GM19238 (cell line): ENCODE measurements at regions not wholly inside any gene's neighbourhood (a gene's known extent, or its start where the extent isn't known, plus 50 kb on each side); places are given as distances from the start of the nearest gene placed in this dataset.
"Not testable (repeated sequence)": the region's sequence is repeated elsewhere in the genome, so short reads cannot be mapped to it uniquely, and the experiment has no call there.

Source experiments
- DNase-seq: peaks from one replicate; pipeline ENCODE4 v3.0.0; 2011; ENCODE audit warnings: low spot score; ENCODE audit not compliant: insufficient read length

- DNase-seq: no peak
Measured at GRCh38 chr5:26415987-26416779, 622.2 kb downstream of the CDH9 start.

GRCh38 chr5:26390608-26391007, 647.8 kb downstream of the CDH9 start:
- DNase-seq: no peak

- no peak for DNase-seq
Measured at GRCh38 chr5:26388976-26389375, 649.4 kb downstream of the CDH9 start.

- no peak for DNase-seq
Measured at GRCh38 chr5:26386532-26386931, 651.9 kb downstream of the CDH9 start.

GRCh38 chr5:26364624-26365023, 673.8 kb downstream of the CDH9 start:
- not testable (repeated sequence) for DNase-seq

- no peak for DNase-seq
Measured at GRCh38 chr5:26343801-26344325, 694.5 kb downstream of the CDH9 start.

- no peak for DNase-seq
Measured at GRCh38 chr5:26339576-26339975, 698.8 kb downstream of the CDH9 start.

GRCh38 chr5:26329562-26330189, 708.7 kb downstream of the CDH9 start:
- DNase-seq: no peak

GRCh38 chr5:26326153-26326759, 712.1 kb downstream of the CDH9 start:
- no peak for DNase-seq

GRCh38 chr5:26325432-26325831, 713.0 kb downstream of the CDH9 start:
- DNase-seq: not testable (repeated sequence)

- DNase-seq: not testable (repeated sequence)
Measured at GRCh38 chr5:26324273-26324895, 714.0 kb downstream of the CDH9 start.

GRCh38 chr5:26323794-26324193, 714.6 kb downstream of the CDH9 start:
- DNase-seq: no peak

- no peak for DNase-seq
Measured at GRCh38 chr5:26321278-26321677, 717.1 kb downstream of the CDH9 start.

GRCh38 chr5:26310415-26310814, 728.0 kb downstream of the CDH9 start:
- no peak for DNase-seq

- no peak for DNase-seq
Measured at GRCh38 chr5:26295541-26295940, 742.8 kb downstream of the CDH9 start.

- DNase-seq: no peak
Measured at GRCh38 chr5:26282190-26282589, 756.2 kb downstream of the CDH9 start.

- no peak for DNase-seq
Measured at GRCh38 chr5:26278078-26278477, 760.3 kb downstream of the CDH9 start.

GRCh38 chr5:26259081-26259480, 779.3 kb downstream of the CDH9 start:
- no peak for DNase-seq

GRCh38 chr5:26245321-26245720, 793.1 kb downstream of the CDH9 start:
- no peak for DNase-seq

GRCh38 chr5:26239588-26239987, 798.8 kb downstream of the CDH9 start:
- no peak for DNase-seq

- no peak for DNase-seq
Measured at GRCh38 chr5:26237489-26237888, 800.9 kb downstream of the CDH9 start.

GRCh38 chr5:26236936-26237335, 801.5 kb downstream of the CDH9 start:
- no peak for DNase-seq
